ENCODE measurements at regions not wholly inside any gene's neighbourhood (a gene's known extent, or its start where the extent isn't known, plus 50 kb on each side); places are given as distances from the start of the nearest gene placed in this dataset.
A peak's percentile ranks its signal among the peaks of the same experiment; 100 is the strongest.

DNA sequence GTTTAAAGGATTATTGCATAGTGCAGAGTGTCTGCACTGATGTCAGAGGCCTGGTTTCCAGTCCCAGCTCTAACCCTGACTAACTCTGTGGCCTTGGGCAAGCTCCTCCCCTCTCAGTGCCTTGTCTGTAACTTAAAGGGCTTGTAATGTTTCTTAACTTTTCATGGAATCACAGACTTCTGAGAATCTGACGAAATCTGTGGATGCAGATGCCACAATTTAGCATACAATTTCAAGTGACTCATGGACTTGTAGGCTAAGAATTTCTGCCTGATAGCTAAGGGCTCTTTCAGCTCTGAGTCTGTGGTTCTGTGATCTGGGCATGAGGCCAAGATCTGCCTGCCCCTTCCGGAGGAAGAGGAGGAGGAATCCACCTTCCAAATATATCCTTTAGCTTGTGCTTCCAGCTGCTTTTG lies 236.9 kb downstream of the AR start:
- peak; percentile 1 for DNase-seq

- no peak for DNase-seq
Observed at GRCh38 chrX:67781132-67781531, 237.3 kb downstream of the AR start.

GRCh38 chrX:67784712-67785111 lies 240.9 kb downstream of the AR start:
- DNase-seq: no peak

DNA sequence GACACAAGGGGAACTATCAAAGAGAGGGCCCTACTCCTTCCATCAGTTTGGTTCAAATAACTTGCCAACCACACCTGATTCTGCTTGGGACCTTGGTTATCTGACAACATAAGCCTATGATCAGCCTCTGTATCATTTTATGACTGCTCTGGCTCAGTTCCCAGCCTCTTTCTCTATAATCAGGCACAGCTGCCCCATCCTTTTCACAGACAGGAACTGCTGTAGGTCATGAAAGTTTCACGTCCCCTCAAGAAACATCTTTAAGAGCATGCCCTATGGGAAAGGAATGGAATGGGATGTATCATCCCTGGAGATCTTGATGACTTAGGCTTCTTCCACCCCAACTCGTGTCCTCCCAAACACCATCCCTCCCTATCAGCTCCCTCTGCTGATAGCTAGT lies 243.4 kb downstream of the AR start:
- no peak for DNase-seq

GRCh38 chrX:67789536-67789935 lies 245.7 kb downstream of the AR start:
- DNase-seq: no peak

All from amniotic stem cell (primary cell).